H1 (cell line): ENCODE measurements at regions not wholly inside any gene's neighbourhood (a gene's known extent, or its start where the extent isn't known, plus 50 kb on each side); places are given as distances from the start of the nearest gene placed in this dataset.

Experiments used
- EGR1 ChIP-seq: IDR thresholded peaks from 2 replicates; pipeline ENCODE4 v1.6.1; 2011; ENCODE audit warnings: low read depth, low read length, borderline replicate concordance
- GTF2F1 ChIP-seq: IDR thresholded peaks from 2 replicates; pipeline ENCODE4 v1.6.1; 2012; ENCODE audit warnings: low read depth, low read length, improper control_type of control experiment, borderline replicate concordance
- HDAC6 ChIP-seq: IDR thresholded peaks from one replicate; pipeline ENCODE4 v1.7.1; 2012; ENCODE audit warnings: low read depth, mild to moderate bottlenecking, inconsistent platforms, low read length, moderate library complexity
- KDM4A ChIP-seq: IDR thresholded peaks from one replicate; pipeline ENCODE4 v1.7.1; 2012; ENCODE audit warnings: low read depth, mild to moderate bottlenecking, moderate library complexity, low read length, inconsistent platforms; ENCODE audit not compliant: severe bottlenecking
- TF ChIP-seq, protein P1 (sequence below): IDR thresholded peaks from 2 replicates; pipeline ENCODE4 v1.6.1; 2011; ENCODE audit warnings: low read depth, mild to moderate bottlenecking, low read length; ENCODE audit not compliant: insufficient read depth

- TF ChIP-seq GTF2F1 (no peak), KDM4A (no peak), EGR1 (no peak), HDAC6 (no peak)
- TF ChIP-seq, protein P1, sequence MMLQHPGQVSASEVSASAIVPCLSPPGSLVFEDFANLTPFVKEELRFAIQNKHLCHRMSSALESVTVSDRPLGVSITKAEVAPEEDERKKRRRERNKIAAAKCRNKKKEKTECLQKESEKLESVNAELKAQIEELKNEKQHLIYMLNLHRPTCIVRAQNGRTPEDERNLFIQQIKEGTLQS, result no peak
Observed at GRCh38 chr4:43843501-43843900, 605.1 kb downstream of the KCTD8 start (continued).
